ENCODE measurements at regions not wholly inside any gene's neighbourhood (a gene's known extent, or its start where the extent isn't known, plus 50 kb on each side); places are given as distances from the start of the nearest gene placed in this dataset.

GRCh38 chr5:175603987-175604739 lies 53.7 kb upstream of the HRH2 start:
- TF ChIP-seq CTCF (IDR thresholded peaks at IDR 0.05) = no peak
- TF ChIP-seq POLR2A (IDR thresholded peaks at IDR 0.05) = no peak

Measured in esophagus squamous epithelium (tissue), 4 donors.